ENCODE measurements at regions not wholly inside any gene's neighbourhood (a gene's known extent, or its start where the extent isn't known, plus 50 kb on each side); places are given as distances from the start of the nearest gene placed in this dataset.
"Not testable (repeated sequence)": the region's sequence is repeated elsewhere in the genome, so short reads cannot be mapped to it uniquely, and the experiment has no call there.

GRCh38 chr6:67121115-67121514, 1414.1 kb upstream of the EYS start:
- Histone ChIP-seq H3K79me2 (ENCODE audit: low read length) (no peaks in the 10 kb centered on the region), H3K9me3 (ENCODE audit: insufficient read depth, low read length) (no peaks in the 10 kb centered on the region), H3K4me2 (ENCODE audit: low read length) (no peak overlapping the region), H2AFZ (ENCODE audit: low read depth, low read length) (no peak overlapping the region), H4K20me1 (ENCODE audit: insufficient read depth, low read length) (no peaks in the 10 kb centered on the region), H3K4me1 (ENCODE audit: low read length) (no peaks in the 10 kb centered on the region), H3K9ac (ENCODE audit: low read length) (no peak overlapping the region), H3K27ac (ENCODE audit: low read length) (no peak overlapping the region), H3K27me3 (ENCODE audit: low read depth, low read length) (no peaks in the 10 kb centered on the region), H3K36me3 (replicated peaks; ENCODE audit: low read depth, low read length) (no peaks in the 10 kb centered on the region), H3K4me3 (ENCODE audit: low read length) (no peak overlapping the region)
- TF ChIP-seq EZH2phosphoT487 (IDR thresholded peaks at IDR 0.05; ENCODE audit: low read depth) (no peak), CTCF (IDR thresholded peaks at IDR 0.05; ENCODE audit: low read depth, low read length) (no peak)

GRCh38 chr6:67112120-67112519, 1405.1 kb upstream of the EYS start:
- Histone ChIP-seq H3K9ac (ENCODE audit: low read length) (no peak overlapping the region), H3K4me3 (ENCODE audit: low read length) (no peak overlapping the region), H3K36me3 (replicated peaks; ENCODE audit: low read depth, low read length) (no peaks in the 10 kb centered on the region), H3K4me1 (ENCODE audit: low read length) (no peaks in the 10 kb centered on the region), H3K9me3 (ENCODE audit: insufficient read depth, low read length) (no peaks in the 10 kb centered on the region), H3K79me2 (ENCODE audit: low read length) (no peaks in the 10 kb centered on the region), H2AFZ (ENCODE audit: low read depth, low read length) (no peak overlapping the region; the same call in 1 of the 2 replicates), H3K4me2 (ENCODE audit: low read length) (no peak overlapping the region), H4K20me1 (ENCODE audit: insufficient read depth, low read length) (no peaks in the 10 kb centered on the region), H3K27me3 (ENCODE audit: low read depth, low read length) (no peaks in the 10 kb centered on the region), H3K27ac (ENCODE audit: low read length) (no peak overlapping the region)
- TF ChIP-seq CTCF (IDR thresholded peaks at IDR 0.05; ENCODE audit: low read depth, low read length) = no peak
- no peak for TF ChIP-seq EZH2phosphoT487 (IDR thresholded peaks at IDR 0.05; ENCODE audit: low read depth)

GRCh38 chr6:67102743-67103142, 1395.7 kb upstream of the EYS start:
- H3K36me3 ChIP-seq (replicated peaks; ENCODE audit: low read depth, low read length) = no peaks in the 10 kb centered on the region
- H3K79me2 ChIP-seq (ENCODE audit: low read length) = no peaks in the 10 kb centered on the region
- no peak overlapping the region for H3K4me2 ChIP-seq (ENCODE audit: low read length)
- H2AFZ ChIP-seq (ENCODE audit: low read depth, low read length) = no peak overlapping the region
- no peaks in the 10 kb centered on the region for H3K4me1 ChIP-seq (ENCODE audit: low read length)
- no peak overlapping the region for H3K9ac ChIP-seq (ENCODE audit: low read length)
- no peaks in the 10 kb centered on the region for H3K9me3 ChIP-seq (ENCODE audit: insufficient read depth, low read length)
- H3K4me3 ChIP-seq (ENCODE audit: low read length) = no peak overlapping the region
- TF ChIP-seq CTCF (IDR thresholded peaks at IDR 0.05; ENCODE audit: low read depth, low read length) (no peak), EZH2phosphoT487 (IDR thresholded peaks at IDR 0.05; ENCODE audit: low read depth) (no peak)
- H3K27ac ChIP-seq (ENCODE audit: low read length) = no peak overlapping the region
- H3K27me3 ChIP-seq (ENCODE audit: low read depth, low read length) = no peaks in the 10 kb centered on the region
- no peaks in the 10 kb centered on the region for H4K20me1 ChIP-seq (ENCODE audit: insufficient read depth, low read length)

GRCh38 chr6:67095618-67096226, 1388.7 kb upstream of the EYS start:
- H3K9me3 ChIP-seq (ENCODE audit: insufficient read depth, low read length); H3K79me2 ChIP-seq (ENCODE audit: low read length); H2AFZ ChIP-seq (ENCODE audit: low read depth, low read length); H3K27ac ChIP-seq (ENCODE audit: low read length); H4K20me1 ChIP-seq (ENCODE audit: insufficient read depth, low read length); H3K27me3 ChIP-seq (ENCODE audit: low read depth, low read length); H3K36me3 ChIP-seq (replicated peaks; ENCODE audit: low read depth, low read length); H3K4me1 ChIP-seq (ENCODE audit: low read length); H3K4me2 ChIP-seq (ENCODE audit: low read length); H3K9ac ChIP-seq (ENCODE audit: low read length); H3K4me3 ChIP-seq (ENCODE audit: low read length): not testable (repeated sequence)
